Omental fat pad (tissue), 3 donors: ENCODE measurements at regions not wholly inside any gene's neighbourhood (a gene's known extent, or its start where the extent isn't known, plus 50 kb on each side); places are given as distances from the start of the nearest gene placed in this dataset.

ENCODE experiments used
- ATAC-seq: fragments of 150-250 bp; one replicate; pipeline ENCODE4 v1.9.1; 2016; ENCODE audit warnings: mild to moderate bottlenecking, moderate library complexity; ENCODE audit not compliant: low FRiP score
- DNase-seq: peaks from one replicate; pipeline ENCODE4 v3.0.0-alpha.2; 2019; ENCODE audit warnings: low spot score
- TF ChIP-seq, protein P1 (sequence below), 3 donors: fragments of 450-650 bp; IDR thresholded peaks; one replicate each; pipeline ENCODE4 v1.5.1; 2016 to 2017; ENCODE audit warnings: antibody characterized with exemption in 3 of 3, mild to moderate bottlenecking in 3 of 3, moderate library complexity in 2 of 3

DNA sequence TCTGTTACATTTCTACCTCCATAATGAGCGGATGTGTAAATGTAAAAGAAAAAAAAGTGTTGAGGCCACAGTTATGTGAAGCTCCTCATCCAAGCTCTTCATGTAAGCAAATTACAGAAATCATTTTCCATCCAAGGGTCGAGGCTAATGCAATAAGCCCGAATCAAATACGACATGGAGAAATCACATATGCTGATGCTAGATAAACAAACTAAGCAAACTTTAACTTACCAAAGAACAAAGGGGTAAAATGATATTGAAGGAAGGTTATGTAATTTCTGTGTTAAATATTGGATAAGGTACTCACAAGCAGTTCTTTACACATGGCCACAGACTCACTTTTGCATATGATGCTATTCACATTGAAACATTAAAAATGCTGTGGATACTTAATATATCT lies 310.2 kb upstream of the ID2 start:
- DNase-seq: no peak
- TF ChIP-seq, protein P1, sequence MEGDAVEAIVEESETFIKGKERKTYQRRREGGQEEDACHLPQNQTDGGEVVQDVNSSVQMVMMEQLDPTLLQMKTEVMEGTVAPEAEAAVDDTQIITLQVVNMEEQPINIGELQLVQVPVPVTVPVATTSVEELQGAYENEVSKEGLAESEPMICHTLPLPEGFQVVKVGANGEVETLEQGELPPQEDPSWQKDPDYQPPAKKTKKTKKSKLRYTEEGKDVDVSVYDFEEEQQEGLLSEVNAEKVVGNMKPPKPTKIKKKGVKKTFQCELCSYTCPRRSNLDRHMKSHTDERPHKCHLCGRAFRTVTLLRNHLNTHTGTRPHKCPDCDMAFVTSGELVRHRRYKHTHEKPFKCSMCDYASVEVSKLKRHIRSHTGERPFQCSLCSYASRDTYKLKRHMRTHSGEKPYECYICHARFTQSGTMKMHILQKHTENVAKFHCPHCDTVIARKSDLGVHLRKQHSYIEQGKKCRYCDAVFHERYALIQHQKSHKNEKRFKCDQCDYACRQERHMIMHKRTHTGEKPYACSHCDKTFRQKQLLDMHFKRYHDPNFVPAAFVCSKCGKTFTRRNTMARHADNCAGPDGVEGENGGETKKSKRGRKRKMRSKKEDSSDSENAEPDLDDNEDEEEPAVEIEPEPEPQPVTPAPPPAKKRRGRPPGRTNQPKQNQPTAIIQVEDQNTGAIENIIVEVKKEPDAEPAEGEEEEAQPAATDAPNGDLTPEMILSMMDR (IDR thresholded peaks at IDR 0.05): no peak
- ATAC-seq: no peak

DNA sequence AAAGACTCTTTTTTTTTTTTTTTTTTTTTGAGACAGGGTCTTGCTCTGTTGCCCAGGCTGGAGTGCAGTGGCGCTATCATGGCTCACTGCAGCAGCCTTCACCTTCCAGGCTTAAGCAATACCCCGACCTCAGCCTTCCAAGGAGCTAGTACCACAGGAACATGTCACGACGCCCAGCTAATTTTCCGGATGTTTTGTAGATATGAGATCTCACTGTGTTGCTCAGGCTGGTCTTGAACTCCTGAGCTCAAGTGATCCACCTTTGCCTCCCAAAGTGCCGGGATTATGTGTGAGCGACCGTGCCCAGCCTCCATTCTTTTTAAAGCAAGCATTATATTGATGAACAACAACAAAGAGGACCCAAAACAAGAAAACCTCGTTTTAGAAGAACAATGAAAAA lies 307.1 kb upstream of the ID2 start:
- ATAC-seq (no peak), DNase-seq (no peak)
- TF ChIP-seq, protein P1 (IDR thresholded peaks at IDR 0.05): no peak

DNA sequence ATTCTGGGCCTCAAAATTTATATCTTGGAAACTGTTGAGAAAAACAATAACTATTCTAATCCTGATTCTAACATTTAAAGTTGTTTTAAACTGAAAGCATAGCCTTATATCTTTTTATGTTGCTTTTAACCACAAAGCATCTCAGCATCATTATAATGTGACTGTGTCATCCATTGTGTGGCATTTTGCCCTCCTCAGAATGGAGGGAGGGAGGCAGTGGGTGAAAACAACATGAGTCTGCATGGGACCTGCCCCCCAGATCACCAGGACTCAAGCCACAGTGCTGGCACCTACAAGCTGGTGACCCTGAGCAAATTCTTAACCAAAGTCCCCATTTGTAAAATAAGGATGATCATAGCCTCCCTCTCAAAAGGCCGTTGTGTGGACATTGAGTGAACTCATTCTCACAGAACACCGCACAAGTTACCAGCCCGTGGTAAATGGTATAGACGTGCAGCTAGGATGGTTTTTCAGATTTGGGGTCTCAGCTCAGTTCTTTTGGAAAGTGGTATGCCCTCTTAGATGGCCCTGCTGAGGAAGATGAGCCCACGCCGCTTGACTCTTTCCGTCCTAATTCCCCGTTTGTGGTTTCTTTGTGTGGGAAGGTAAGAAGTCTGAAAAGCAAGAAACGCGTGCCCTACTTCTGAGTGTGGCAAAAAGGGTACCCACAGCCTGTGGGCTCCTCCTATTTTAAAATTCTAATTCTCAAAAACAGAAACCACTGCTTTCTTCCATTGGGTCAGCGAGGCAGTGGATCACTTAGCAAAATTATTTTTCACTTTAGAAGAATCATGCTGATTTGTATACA lies 305.0 kb upstream of the ID2 start:
- no peak for ATAC-seq
- TF ChIP-seq, protein P1 (IDR thresholded peaks at IDR 0.05): no peak
- no peak for DNase-seq

DNA sequence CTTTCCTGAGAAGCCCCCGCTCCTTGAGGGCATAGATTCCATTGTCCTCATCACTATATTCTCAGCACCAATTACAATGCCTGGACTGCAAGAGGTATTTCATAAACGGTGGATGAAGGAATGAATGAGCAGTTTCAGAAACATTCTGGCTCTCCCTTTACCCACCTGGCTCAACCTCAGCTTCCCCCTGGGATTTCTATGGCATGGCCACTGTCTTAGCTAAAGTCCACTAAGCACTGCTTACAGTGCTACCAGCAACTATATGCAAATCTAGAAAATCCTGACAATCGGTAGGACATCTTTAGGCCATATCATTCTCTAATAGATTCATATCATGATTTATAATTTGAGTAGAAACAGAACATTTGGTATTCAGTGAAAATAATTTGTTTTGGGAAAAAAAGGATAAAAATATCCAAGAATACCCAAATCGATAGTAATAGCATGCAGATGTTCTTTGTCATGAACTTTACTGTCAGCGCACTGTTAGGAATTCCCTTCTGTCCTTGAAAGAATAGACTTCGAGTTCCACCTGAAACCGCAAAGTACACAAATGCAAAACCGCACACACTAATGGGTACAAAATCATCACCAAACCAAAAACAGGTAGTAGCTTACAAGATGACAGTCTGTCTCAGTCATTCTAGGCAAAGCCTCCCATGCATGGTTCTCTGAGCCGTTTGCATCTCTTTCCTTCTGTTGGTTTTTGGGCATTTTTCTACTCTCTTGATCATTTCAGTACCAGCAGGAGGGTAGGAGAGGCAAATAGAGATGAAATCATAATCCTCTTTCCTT lies 303.6 kb upstream of the ID2 start:
- ATAC-seq (no peak), DNase-seq (no peak)
- TF ChIP-seq, protein P1 (IDR thresholded peaks at IDR 0.05): no peak

DNA sequence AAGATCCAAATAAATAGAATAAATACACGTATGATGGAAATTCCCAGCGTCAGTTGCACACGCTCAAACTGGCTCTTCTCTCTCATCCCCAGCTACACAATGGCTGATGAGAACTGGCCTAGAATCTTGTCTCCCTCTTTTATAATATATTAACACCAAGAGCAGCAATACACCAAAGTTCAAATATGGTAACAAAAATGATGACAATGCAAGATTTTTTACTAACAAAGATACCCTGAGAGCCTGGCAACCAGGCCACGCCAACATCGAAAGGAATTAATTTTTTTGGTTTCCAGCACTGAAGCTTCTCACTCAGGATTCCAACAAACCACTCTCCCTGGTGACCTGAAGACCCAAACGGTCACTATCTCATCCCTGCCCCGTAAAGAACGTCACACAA lies 302.7 kb upstream of the ID2 start:
- ATAC-seq (no peak), DNase-seq (no peak)
- TF ChIP-seq, protein P1 (IDR thresholded peaks at IDR 0.05): no peak

DNA sequence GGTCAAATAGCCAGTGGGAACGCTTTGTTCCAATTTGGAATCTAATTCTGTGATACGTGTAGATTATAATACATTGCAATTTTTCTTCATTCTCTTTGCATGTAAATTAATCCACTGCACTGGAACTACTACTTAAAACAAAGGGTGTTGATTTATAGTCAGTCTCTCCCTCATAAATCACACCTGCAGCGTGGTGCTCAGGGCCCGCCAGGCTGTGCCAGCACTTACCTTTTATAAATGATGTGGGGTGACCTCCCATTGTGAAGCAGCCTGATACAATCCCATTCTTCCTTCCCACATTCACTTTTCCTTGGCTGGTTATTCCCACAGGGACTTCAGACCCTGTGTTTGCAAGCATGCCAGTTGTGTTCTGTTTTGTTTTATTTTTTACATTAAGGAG lies 302.3 kb upstream of the ID2 start:
- no peak for ATAC-seq
- DNase-seq: no peak
- TF ChIP-seq, protein P1 (IDR thresholded peaks at IDR 0.05): no peak
